Liver (tissue), 8 donors: ENCODE measurements at regions not wholly inside any gene's neighbourhood (a gene's known extent, or its start where the extent isn't known, plus 50 kb on each side); places are given as distances from the start of the nearest gene placed in this dataset.

Source experiments
- DNase-seq: peaks from one replicate; pipeline ENCODE4 v3.0.0-alpha.2; 2017; ENCODE audit warnings: low spot score
- H3K27ac ChIP-seq, 2 donors: one replicate each; pipeline ENCODE4 v1.7.0; 2013; ENCODE audit warnings: inconsistent platforms in 2 of 2, low read length in 2 of 2, control low read depth in 1 of 2, low read depth in 1 of 2, mild to moderate bottlenecking in 1 of 2
- H3K27me3 ChIP-seq, 4 donors: one replicate each; pipeline versions ENCODE4 v1.6.1 to v1.7.0; 2013; ENCODE audit warnings: low read length in 3 of 4, inconsistent platforms in 1 of 4, mild to moderate bottlenecking in 1 of 4, moderate library complexity in 1 of 4; ENCODE audit not compliant: control insufficient read depth in 4 of 4, insufficient read depth in 4 of 4
- H3K36me3 ChIP-seq, 4 donors: one replicate each; pipeline versions ENCODE4 v1.6.1 to v1.7.0; 2013; ENCODE audit warnings: low read length in 3 of 4, mild to moderate bottlenecking in 3 of 4, low read depth in 1 of 4, moderate library complexity in 1 of 4; ENCODE audit not compliant: control insufficient read depth in 4 of 4, insufficient read depth in 3 of 4
- H3K4me1 ChIP-seq, 4 donors: one replicate each; pipeline versions ENCODE4 v1.6.1 to v1.7.0; 2013; ENCODE audit warnings: low read length in 3 of 4, mild to moderate bottlenecking in 3 of 4, moderate library complexity in 1 of 4; ENCODE audit not compliant: control insufficient read depth in 4 of 4, insufficient read depth in 4 of 4
- H3K4me3 ChIP-seq, 3 donors: one replicate each; pipeline versions ENCODE4 v1.6.1 to v1.7.0; 2013; ENCODE audit warnings: low read length in 3 of 3, control low read depth in 1 of 3, low read depth in 1 of 3, mild to moderate bottlenecking in 1 of 3
- H3K9ac ChIP-seq, 2 donors: one replicate each; pipeline ENCODE4 v1.7.0; 2013; ENCODE audit warnings: low read length in 2 of 2, mild to moderate bottlenecking in 2 of 2, moderate library complexity in 2 of 2, control low read depth in 1 of 2, low read depth in 1 of 2
- H3K9me3 ChIP-seq, 4 donors: one replicate each; pipeline versions ENCODE4 v1.6.1 to v1.7.0; 2013; ENCODE audit warnings: low read length in 3 of 4; ENCODE audit not compliant: control insufficient read depth in 4 of 4
- EGR1 ChIP-seq, 2 donors: IDR thresholded peaks; 2 replicates each; pipeline ENCODE4 v1.6.1; 2016 to 2018; ENCODE audit warnings: antibody characterized with exemption in 2 of 2, low read depth in 2 of 2
- FOXA1 ChIP-seq: IDR thresholded peaks from 2 replicates; pipeline ENCODE4 v1.6.1; 2016; ENCODE audit warnings: antibody characterized with exemption
- GABPA ChIP-seq, 2 donors: IDR thresholded peaks in 1 of 2; conservative IDR thresholded peaks in 1 of 2; 2 replicates each; pipeline ENCODE4 v1.6.1; 2016; ENCODE audit warnings: antibody characterized with exemption in 2 of 2, mild to moderate bottlenecking in 1 of 2, moderate library complexity in 1 of 2
- HNF4G ChIP-seq: IDR thresholded peaks from 2 replicates; pipeline ENCODE4 v1.6.1; 2016; ENCODE audit warnings: antibody characterized with exemption
- JUND ChIP-seq, 2 donors: IDR thresholded peaks; 2 replicates each; pipeline ENCODE4 v1.6.1; 2016; ENCODE audit warnings: antibody characterized with exemption in 2 of 2
- NR2F2 ChIP-seq: IDR thresholded peaks from 2 replicates; pipeline ENCODE4 v1.6.1; 2016; ENCODE audit warnings: antibody characterized with exemption
- RAD21 ChIP-seq, 2 donors: IDR thresholded peaks; 2 replicates each; pipeline ENCODE4 v1.6.1; 2016; ENCODE audit warnings: antibody characterized with exemption in 2 of 2, mild to moderate bottlenecking in 2 of 2
- RXRA ChIP-seq, 2 donors: IDR thresholded peaks; 2 replicates each; pipeline ENCODE4 v1.6.1; 2017 to 2018; ENCODE audit warnings: antibody characterized with exemption in 2 of 2, mild to moderate bottlenecking in 1 of 2
- SP1 ChIP-seq: IDR thresholded peaks from 2 replicates; pipeline ENCODE4 v1.6.1; 2018; ENCODE audit warnings: antibody characterized with exemption, mild to moderate bottlenecking
- WGBS: extraction: QIAGEN DNeasy Blood & Tissue Kit; methylation state at CpG from one replicate; pipeline ENCODE4 v1.1.7; 2013; 5-methylcytosine and 5-hydroxymethylcytosine counted together
- TF ChIP-seq, protein P1 (sequence below): IDR thresholded peaks from 2 replicates; pipeline ENCODE4 v1.6.1; 2016; ENCODE audit warnings: antibody characterized with exemption
- TF ChIP-seq, protein P2 (sequence below): IDR thresholded peaks from 2 replicates; pipeline ENCODE4 v1.6.1; 2016; ENCODE audit warnings: antibody characterized with exemption
- TF ChIP-seq, protein P3 (sequence below): fragments of 150-350 bp; IDR thresholded peaks from 2 replicates; pipeline ENCODE4 v1.5.1; 2017; ENCODE audit warnings: improper control_type of control experiment, low read depth, low read length; ENCODE audit not compliant: missing input control
- TF ChIP-seq, protein P4 (sequence below): IDR thresholded peaks from 2 replicates; pipeline ENCODE4 v1.6.1; 2016; ENCODE audit warnings: antibody characterized with exemption, mild to moderate bottlenecking
- donor health status: healthy.
- donor health status: healthy.
- donor health status: healthy.
- donor health status: healthy.
- donor health status: healthy.

DNA sequence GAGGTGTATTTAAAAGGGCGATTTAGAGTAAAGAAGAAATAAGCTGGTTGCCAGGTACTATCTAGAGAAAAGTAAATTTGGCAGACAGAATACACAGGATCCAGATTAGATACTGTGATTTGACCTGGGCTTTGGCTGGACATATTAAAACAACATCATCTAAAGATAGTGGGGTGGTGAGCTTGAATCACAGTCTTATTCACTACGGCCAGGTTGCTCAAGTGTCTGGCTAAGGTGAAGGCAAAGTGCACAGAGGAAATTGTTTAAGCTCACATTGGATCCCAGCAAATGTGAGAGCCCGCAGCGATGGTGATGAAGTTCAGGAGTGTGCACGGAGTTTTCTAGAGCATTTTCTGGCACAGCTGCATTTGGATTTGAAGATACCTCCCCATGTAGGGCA, 398.2 kb upstream of the MEF2C start:
- 75% methylated on average over 5 of the region's 5 CpGs for WGBS
- no peak overlapping the region for H3K9ac ChIP-seq
- TF ChIP-seq JUND (IDR thresholded peaks at IDR 0.05) (no peak), EGR1 (IDR thresholded peaks at IDR 0.05; ENCODE audit: low read depth in 2 of 2) (no peak), RAD21 (IDR thresholded peaks at IDR 0.05) (no peak), HNF4G (no peak), FOXA1 (no peak), SP1 (no peak), GABPA (IDR thresholded peaks at IDR 0.05 in 1 of 2, conservative IDR thresholded peaks at IDR 0.05 in 1 of 2) (no peak), RXRA (IDR thresholded peaks at IDR 0.05) (no peak), NR2F2 (no peak)
- TF ChIP-seq, protein P1, sequence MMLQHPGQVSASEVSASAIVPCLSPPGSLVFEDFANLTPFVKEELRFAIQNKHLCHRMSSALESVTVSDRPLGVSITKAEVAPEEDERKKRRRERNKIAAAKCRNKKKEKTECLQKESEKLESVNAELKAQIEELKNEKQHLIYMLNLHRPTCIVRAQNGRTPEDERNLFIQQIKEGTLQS: no peak
- TF ChIP-seq, protein P2, sequence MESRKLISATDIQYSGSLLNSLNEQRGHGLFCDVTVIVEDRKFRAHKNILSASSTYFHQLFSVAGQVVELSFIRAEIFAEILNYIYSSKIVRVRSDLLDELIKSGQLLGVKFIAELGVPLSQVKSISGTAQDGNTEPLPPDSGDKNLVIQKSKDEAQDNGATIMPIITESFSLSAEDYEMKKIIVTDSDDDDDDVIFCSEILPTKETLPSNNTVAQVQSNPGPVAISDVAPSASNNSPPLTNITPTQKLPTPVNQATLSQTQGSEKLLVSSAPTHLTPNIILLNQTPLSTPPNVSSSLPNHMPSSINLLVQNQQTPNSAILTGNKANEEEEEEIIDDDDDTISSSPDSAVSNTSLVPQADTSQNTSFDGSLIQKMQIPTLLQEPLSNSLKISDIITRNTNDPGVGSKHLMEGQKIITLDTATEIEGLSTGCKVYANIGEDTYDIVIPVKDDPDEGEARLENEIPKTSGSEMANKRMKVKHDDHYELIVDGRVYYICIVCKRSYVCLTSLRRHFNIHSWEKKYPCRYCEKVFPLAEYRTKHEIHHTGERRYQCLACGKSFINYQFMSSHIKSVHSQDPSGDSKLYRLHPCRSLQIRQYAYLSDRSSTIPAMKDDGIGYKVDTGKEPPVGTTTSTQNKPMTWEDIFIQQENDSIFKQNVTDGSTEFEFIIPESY: no peak
- TF ChIP-seq, protein P3, sequence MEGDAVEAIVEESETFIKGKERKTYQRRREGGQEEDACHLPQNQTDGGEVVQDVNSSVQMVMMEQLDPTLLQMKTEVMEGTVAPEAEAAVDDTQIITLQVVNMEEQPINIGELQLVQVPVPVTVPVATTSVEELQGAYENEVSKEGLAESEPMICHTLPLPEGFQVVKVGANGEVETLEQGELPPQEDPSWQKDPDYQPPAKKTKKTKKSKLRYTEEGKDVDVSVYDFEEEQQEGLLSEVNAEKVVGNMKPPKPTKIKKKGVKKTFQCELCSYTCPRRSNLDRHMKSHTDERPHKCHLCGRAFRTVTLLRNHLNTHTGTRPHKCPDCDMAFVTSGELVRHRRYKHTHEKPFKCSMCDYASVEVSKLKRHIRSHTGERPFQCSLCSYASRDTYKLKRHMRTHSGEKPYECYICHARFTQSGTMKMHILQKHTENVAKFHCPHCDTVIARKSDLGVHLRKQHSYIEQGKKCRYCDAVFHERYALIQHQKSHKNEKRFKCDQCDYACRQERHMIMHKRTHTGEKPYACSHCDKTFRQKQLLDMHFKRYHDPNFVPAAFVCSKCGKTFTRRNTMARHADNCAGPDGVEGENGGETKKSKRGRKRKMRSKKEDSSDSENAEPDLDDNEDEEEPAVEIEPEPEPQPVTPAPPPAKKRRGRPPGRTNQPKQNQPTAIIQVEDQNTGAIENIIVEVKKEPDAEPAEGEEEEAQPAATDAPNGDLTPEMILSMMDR: no peak
- TF ChIP-seq, protein P4, sequence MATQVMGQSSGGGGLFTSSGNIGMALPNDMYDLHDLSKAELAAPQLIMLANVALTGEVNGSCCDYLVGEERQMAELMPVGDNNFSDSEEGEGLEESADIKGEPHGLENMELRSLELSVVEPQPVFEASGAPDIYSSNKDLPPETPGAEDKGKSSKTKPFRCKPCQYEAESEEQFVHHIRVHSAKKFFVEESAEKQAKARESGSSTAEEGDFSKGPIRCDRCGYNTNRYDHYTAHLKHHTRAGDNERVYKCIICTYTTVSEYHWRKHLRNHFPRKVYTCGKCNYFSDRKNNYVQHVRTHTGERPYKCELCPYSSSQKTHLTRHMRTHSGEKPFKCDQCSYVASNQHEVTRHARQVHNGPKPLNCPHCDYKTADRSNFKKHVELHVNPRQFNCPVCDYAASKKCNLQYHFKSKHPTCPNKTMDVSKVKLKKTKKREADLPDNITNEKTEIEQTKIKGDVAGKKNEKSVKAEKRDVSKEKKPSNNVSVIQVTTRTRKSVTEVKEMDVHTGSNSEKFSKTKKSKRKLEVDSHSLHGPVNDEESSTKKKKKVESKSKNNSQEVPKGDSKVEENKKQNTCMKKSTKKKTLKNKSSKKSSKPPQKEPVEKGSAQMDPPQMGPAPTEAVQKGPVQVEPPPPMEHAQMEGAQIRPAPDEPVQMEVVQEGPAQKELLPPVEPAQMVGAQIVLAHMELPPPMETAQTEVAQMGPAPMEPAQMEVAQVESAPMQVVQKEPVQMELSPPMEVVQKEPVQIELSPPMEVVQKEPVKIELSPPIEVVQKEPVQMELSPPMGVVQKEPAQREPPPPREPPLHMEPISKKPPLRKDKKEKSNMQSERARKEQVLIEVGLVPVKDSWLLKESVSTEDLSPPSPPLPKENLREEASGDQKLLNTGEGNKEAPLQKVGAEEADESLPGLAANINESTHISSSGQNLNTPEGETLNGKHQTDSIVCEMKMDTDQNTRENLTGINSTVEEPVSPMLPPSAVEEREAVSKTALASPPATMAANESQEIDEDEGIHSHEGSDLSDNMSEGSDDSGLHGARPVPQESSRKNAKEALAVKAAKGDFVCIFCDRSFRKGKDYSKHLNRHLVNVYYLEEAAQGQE: no peak
- H3K4me1 ChIP-seq: no peaks in the 10 kb centered on the region
- DNase-seq: no peak
- no peaks in the 10 kb centered on the region for H3K9me3 ChIP-seq
- H3K27me3 ChIP-seq: no peaks in the 10 kb centered on the region
- no peak overlapping the region for H3K27ac ChIP-seq
- H3K36me3 ChIP-seq: no peaks in the 10 kb centered on the region
- H3K4me3 ChIP-seq: no peak overlapping the region

DNA sequence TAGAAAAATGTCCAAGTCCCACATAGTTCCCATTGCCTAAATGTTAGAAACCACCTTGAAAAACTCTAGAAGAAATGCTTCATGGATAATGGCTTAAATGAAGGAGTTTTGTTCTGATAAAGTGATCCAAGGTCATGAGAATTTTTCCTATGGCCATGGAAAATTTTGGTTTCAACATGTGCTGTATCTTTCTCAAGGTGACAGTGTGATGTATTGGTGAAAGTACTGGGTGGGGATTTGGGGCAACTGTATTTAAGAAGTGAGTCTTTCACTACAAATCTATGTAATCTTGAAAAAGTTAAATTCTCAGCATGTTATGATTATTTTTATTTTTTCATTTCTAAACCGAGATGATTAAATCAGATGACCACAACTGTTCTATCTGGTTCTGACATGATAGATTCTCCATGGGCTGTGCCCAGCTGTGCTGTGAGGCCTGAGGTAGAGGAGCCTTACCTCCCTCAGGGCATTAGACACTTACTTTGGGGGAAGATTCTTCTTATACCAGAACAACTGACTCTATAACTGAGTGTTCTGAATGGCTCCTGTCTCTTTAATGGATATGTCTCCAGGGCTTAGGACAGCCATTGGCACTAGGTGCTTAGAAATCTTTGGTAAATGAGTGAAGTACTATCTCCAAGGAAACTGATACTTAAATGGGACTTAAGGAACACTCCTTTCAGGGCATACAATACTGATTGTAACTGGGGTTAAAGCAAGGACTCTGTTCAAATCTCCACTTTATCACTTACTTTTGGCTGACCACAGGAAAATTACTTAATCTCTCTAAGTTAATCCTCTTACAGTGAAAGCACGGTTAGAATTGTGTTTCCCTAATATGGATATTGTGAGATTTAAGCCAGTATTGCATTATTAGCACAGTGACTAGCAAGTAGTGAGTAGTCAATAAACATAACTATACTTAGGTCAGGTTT, 397.4 kb upstream of the MEF2C start:
- Histone ChIP-seq H3K9me3 (no peaks in the 10 kb centered on the region), H3K4me3 (no peak overlapping the region), H3K4me1 (no peaks in the 10 kb centered on the region), H3K27me3 (no peaks in the 10 kb centered on the region), H3K27ac (no peak overlapping the region), H3K36me3 (no peaks in the 10 kb centered on the region), H3K9ac (no peak overlapping the region)
- no peak for DNase-seq
- no peak for TF ChIP-seq SP1
- TF ChIP-seq EGR1 (IDR thresholded peaks at IDR 0.05; ENCODE audit: low read depth in 2 of 2): no peak
- TF ChIP-seq RXRA (IDR thresholded peaks at IDR 0.05): no peak
- TF ChIP-seq, protein P1: no peak
- TF ChIP-seq NR2F2: no peak
- TF ChIP-seq, protein P3: no peak
- TF ChIP-seq HNF4G: no peak
- WGBS: 73% methylated on average over 2 of the region's 2 CpGs
